WTC11 (cell line): ENCODE measurements at regions not wholly inside any gene's neighbourhood (a gene's known extent, or its start where the extent isn't known, plus 50 kb on each side); places are given as distances from the start of the nearest gene placed in this dataset.

Experiments used
- ATAC-seq: fragments of 200-7000 bp; cut with Tn5 transposase; 2 replicates; pipeline ENCODE4 v1.10.0; 2021; ENCODE audit warnings: mild to moderate bottlenecking, moderate library complexity
- CTCF ChIA-PET: fragments of 300-600 bp; sonication (Branson Sonifier 250); formaldehyde crosslinking; loops from one replicate; lab custom pipeline; 2021; ENCODE audit warnings: antibody characterized with exemption; lab: Charles Lee
- POLR2A ChIA-PET: fragments of 350-600 bp; sonication (Branson Sonifier 250); formaldehyde crosslinking; loops from one replicate; lab custom pipeline; 2021; ENCODE audit warnings: antibody characterized with exemption; lab: Charles Lee
- DNase-seq: peaks from one replicate; pipeline ENCODE4 v3.0.0; 2021; ENCODE audit warnings: low spot score
- H3K27ac Mint-ChIP-seq: 2 replicates; pipeline ENCODE4 v1.8.0; 2021; ENCODE audit warnings: mixed read lengths
- H3K27me3 Mint-ChIP-seq: 2 replicates; pipeline ENCODE4 v1.8.0; 2021; ENCODE audit warnings: low read depth, mild to moderate bottlenecking, moderate library complexity, mixed read lengths
- H3K36me3 Mint-ChIP-seq: 2 replicates; pipeline ENCODE4 v1.8.0; 2021; ENCODE audit warnings: mixed read lengths
- H3K4me1 Mint-ChIP-seq: 2 replicates; pipeline ENCODE4 v1.8.0; 2022; ENCODE audit warnings: mixed read lengths
- H3K4me3 Mint-ChIP-seq: 2 replicates; pipeline ENCODE4 v1.8.0; 2021; ENCODE audit warnings: mild to moderate bottlenecking, moderate library complexity, mixed read lengths
- H3K9me3 Mint-ChIP-seq: 2 replicates; pipeline ENCODE4 v1.8.0; 2021; ENCODE audit warnings: mixed read lengths
- ARID4B ChIP-seq: sonication (generic); formaldehyde crosslinking; IDR thresholded peaks from 2 replicates; pipeline ENCODE4 v1.8.0; 2023; ENCODE audit warnings: missing genetic modification reagents, mild to moderate bottlenecking, borderline replicate concordance
- E2F5 ChIP-seq: sonication (generic); formaldehyde crosslinking; IDR thresholded peaks from 2 replicates; pipeline ENCODE4 v1.8.1; 2022; ENCODE audit warnings: mild to moderate bottlenecking, moderate library complexity, missing genetic modification reagents
- FOXP4 ChIP-seq: sonication (generic); formaldehyde crosslinking; IDR thresholded peaks from 2 replicates; pipeline ENCODE4 v1.8.0; 2022; ENCODE audit warnings: mild to moderate bottlenecking, missing genetic modification reagents
- GTF2I ChIP-seq: fragments of 250-450 bp; sonication (Bioruptor Pico); conservative IDR thresholded peaks from 2 replicates; pipeline ENCODE4 v1.4.0; 2021; ENCODE audit warnings: mild to moderate bottlenecking
- MLX ChIP-seq: sonication (generic); formaldehyde crosslinking; IDR thresholded peaks from 2 replicates; pipeline ENCODE4 v1.8.1; 2023; ENCODE audit warnings: mild to moderate bottlenecking, missing genetic modification reagents, moderate library complexity
- MYBL2 ChIP-seq: sonication (generic); formaldehyde crosslinking; IDR thresholded peaks from 2 replicates; pipeline ENCODE4 v1.8.1; 2023; ENCODE audit warnings: mild to moderate bottlenecking, moderate library complexity, missing genetic modification reagents
- NFATC4 ChIP-seq: fragments of 250-450 bp; sonication (Bioruptor Pico); IDR thresholded peaks from 2 replicates; pipeline ENCODE4 v1.9.0; 2021; ENCODE audit warnings: mild to moderate bottlenecking
- NFYB ChIP-seq: sonication (generic); formaldehyde crosslinking; conservative IDR thresholded peaks from 2 replicates; pipeline ENCODE4 v1.8.0; 2022; ENCODE audit warnings: low read depth, missing genetic modification reagents
- NR1H2 ChIP-seq: sonication (generic); formaldehyde crosslinking; IDR thresholded peaks from 2 replicates; pipeline ENCODE4 v1.9.0; 2021; ENCODE audit warnings: mild to moderate bottlenecking, moderate library complexity, missing genetic modification reagents
- OVOL2 ChIP-seq: fragments of 250-450 bp; sonication (Bioruptor Pico); IDR thresholded peaks from 2 replicates; pipeline ENCODE4 v1.9.0; 2021; ENCODE audit warnings: mild to moderate bottlenecking, borderline replicate concordance
- RORB ChIP-seq: fragments of 250-450 bp; sonication (Bioruptor Pico); IDR thresholded peaks from 2 replicates; pipeline ENCODE4 v1.9.0; 2021; ENCODE audit warnings: mild to moderate bottlenecking
- SOX15 ChIP-seq: fragments of 250-450 bp; sonication (Bioruptor Pico); IDR thresholded peaks from 2 replicates; pipeline ENCODE4 v1.9.0; 2021; ENCODE audit warnings: mild to moderate bottlenecking
- STAT6 ChIP-seq: sonication (generic); formaldehyde crosslinking; conservative IDR thresholded peaks from 2 replicates; pipeline ENCODE4 v1.8.1; 2023; ENCODE audit warnings: mild to moderate bottlenecking, low read depth, missing genetic modification reagents, moderate library complexity
- ZNF121 ChIP-seq: sonication (generic); formaldehyde crosslinking; IDR thresholded peaks from 2 replicates; pipeline ENCODE4 v1.8.0; 2023; ENCODE audit warnings: missing genetic modification reagents
- ZNF317 ChIP-seq: sonication (generic); formaldehyde crosslinking; IDR thresholded peaks from 2 replicates; pipeline ENCODE4 v1.8.1; 2023; ENCODE audit warnings: low read depth, mild to moderate bottlenecking, moderate library complexity, missing genetic modification reagents, borderline replicate concordance
- ZNF416 ChIP-seq: fragments of 250-450 bp; sonication (Bioruptor Pico); IDR thresholded peaks from 2 replicates; pipeline ENCODE4 v1.9.0; 2021; ENCODE audit warnings: mild to moderate bottlenecking, inconsistent platforms
- ZNF425 ChIP-seq: fragments of 250-450 bp; sonication (Bioruptor Pico); conservative IDR thresholded peaks from 2 replicates; pipeline ENCODE4 v1.9.0; 2021; ENCODE audit warnings: mild to moderate bottlenecking

GRCh38 chr6:10112871-10113549 lies 301.9 kb downstream of the TFAP2A start:
- Mint-ChIP-seq H3K4me3 (peak overlapping the region; percentile 59), H3K4me1 (peaks cover 16% of the 10 kb centered on the region), H3K36me3 (no peaks in the 10 kb centered on the region), H3K9me3 (no peaks in the 10 kb centered on the region), H3K27me3 (peaks cover 16% of the 10 kb centered on the region), H3K27ac (no peak overlapping the region)
- CTCF ChIA-PET = no interaction called here
- ATAC-seq = peak; percentile 89
- POLR2A ChIA-PET = no interaction called here
- peak; percentile 50 for DNase-seq
- TF ChIP-seq RORB (CRISPR knock-in tag) (no peak), ZNF317 (CRISPR knock-in tag) (no peak), MLX (CRISPR knock-in tag) (no peak), NR1H2 (no peak), STAT6 (no peak)

GRCh38 chr6:10111975-10112374 lies 302.9 kb downstream of the TFAP2A start:
- ChIA-PET CTCF (interaction anchor here (0.8 kb wide), 1 partner anchor 268 kb away, joined by 4 read pairs; no protein-coding TSS in a partner anchor), POLR2A (interaction anchor here (0.7 kb wide), 1 partner anchor 50 kb away, joined by 3 read pairs; no protein-coding TSS in a partner anchor)
- ATAC-seq (no peak), DNase-seq (no peak)
- Mint-ChIP-seq H3K4me3 (no peak overlapping the region), H3K36me3 (no peaks in the 10 kb centered on the region), H3K27me3 (peaks cover 16% of the 10 kb centered on the region), H3K9me3 (no peaks in the 10 kb centered on the region), H3K27ac (no peak overlapping the region), H3K4me1 (peaks cover 16% of the 10 kb centered on the region)
- TF ChIP-seq ARID4B (CRISPR knock-in tag) (no peak), OVOL2 (CRISPR knock-in tag) (no peak), FOXP4 (no peak), MYBL2 (no peak), ZNF416 (CRISPR knock-in tag) (no peak), NFYB (no peak), GTF2I (no peak), E2F5 (CRISPR knock-in tag) (no peak), NFATC4 (CRISPR knock-in tag) (no peak), ZNF121 (CRISPR knock-in tag) (no peak), SOX15 (CRISPR knock-in tag) (no peak), ZNF425 (CRISPR knock-in tag) (no peak)
